Fibroblast of lung (primary cell): ENCODE measurements at regions not wholly inside any gene's neighbourhood (a gene's known extent, or its start where the extent isn't known, plus 50 kb on each side); places are given as distances from the start of the nearest gene placed in this dataset.
"Not testable (repeated sequence)": the region's sequence is repeated elsewhere in the genome, so short reads cannot be mapped to it uniquely, and the experiment has no call there.

Source experiments
- DNase-seq, 2 donors: peaks; one replicate each; pipeline versions ENCODE4 v3.0.0 to v3.0.0-alpha.2; 2010; ENCODE audit warnings: low read depth in 2 of 2
- H2AFZ ChIP-seq: 2 replicates; pipeline ENCODE4 v1.5.1; 2012; ENCODE audit warnings: low read length, control low read depth, inconsistent platforms
- H3K27ac ChIP-seq: 2 replicates; pipeline ENCODE4 v1.5.1; 2011; ENCODE audit warnings: low read length, control low read depth; ENCODE audit not compliant: insufficient read depth
- H3K27me3 ChIP-seq: 2 replicates; pipeline ENCODE4 v1.5.1; 2011; ENCODE audit warnings: mild to moderate bottlenecking, low read length; ENCODE audit not compliant: control insufficient read depth, insufficient read depth
- H3K36me3 ChIP-seq: 2 replicates; pipeline ENCODE4 v1.5.1; 2011; ENCODE audit warnings: low read length; ENCODE audit not compliant: control insufficient read depth, insufficient read depth
- H3K4me1 ChIP-seq: 2 replicates; pipeline ENCODE4 v1.5.1; 2011; ENCODE audit warnings: low read length; ENCODE audit not compliant: control insufficient read depth, insufficient read depth; ENCODE audit errors: extremely low read depth
- H3K4me2 ChIP-seq: 2 replicates; pipeline ENCODE4 v1.5.1; 2011; ENCODE audit warnings: low read length, control low read depth; ENCODE audit not compliant: insufficient read depth; ENCODE audit errors: extremely low read depth
- H3K4me3 ChIP-seq, 4 experiments: fragments of 200-600 bp in 1 of 4; sonication (generic) in 1 of 4; replicated peaks in 1 of 4; 2 replicates each; pipeline ENCODE4 v1.5.1; 2011 to 2016; ENCODE audit warnings: low read length in 4 of 4, low read depth in 3 of 4, mild to moderate bottlenecking in 3 of 4, control low read depth in 2 of 4, inconsistent platforms in 1 of 4, mixed read lengths in 1 of 4; ENCODE audit not compliant: insufficient read depth in 1 of 4; ENCODE audit errors: control extremely low read depth in 1 of 4
- H3K79me2 ChIP-seq: 2 replicates; pipeline ENCODE4 v1.5.1; 2012; ENCODE audit warnings: mild to moderate bottlenecking, low read length, inconsistent platforms; ENCODE audit not compliant: control insufficient read depth, insufficient read depth
- H3K9ac ChIP-seq: 2 replicates; pipeline ENCODE4 v1.5.1; 2011; ENCODE audit warnings: mild to moderate bottlenecking, low read length, control low read depth; ENCODE audit not compliant: insufficient read depth
- H3K9me3 ChIP-seq: 2 replicates; pipeline ENCODE4 v1.5.1; 2012; ENCODE audit warnings: low read depth, low read length; ENCODE audit not compliant: control insufficient read depth, insufficient read depth
- H4K20me1 ChIP-seq: 2 replicates; pipeline ENCODE4 v1.5.1; 2011; ENCODE audit warnings: low read length; ENCODE audit not compliant: control insufficient read depth, insufficient read depth; ENCODE audit errors: extremely low read depth
- EZH2 ChIP-seq: IDR thresholded peaks from 2 replicates; pipeline ENCODE4 v1.5.1; 2012; ENCODE audit warnings: low read length, control low read depth, mild to moderate bottlenecking; ENCODE audit errors: missing control alignments
- TF ChIP-seq, protein P1 (sequence below), 2 donors: IDR thresholded peaks in 1 of 2; conservative IDR thresholded peaks in 1 of 2; 1 replicate in 1 of 2; 2 replicates in 1 of 2; pipeline ENCODE4 v1.5.1; 2011 to 2012; ENCODE audit warnings: low read length in 2 of 2, control low read depth in 1 of 2, inconsistent platforms in 1 of 2, low read depth in 1 of 2, mild to moderate bottlenecking in 1 of 2

DNA sequence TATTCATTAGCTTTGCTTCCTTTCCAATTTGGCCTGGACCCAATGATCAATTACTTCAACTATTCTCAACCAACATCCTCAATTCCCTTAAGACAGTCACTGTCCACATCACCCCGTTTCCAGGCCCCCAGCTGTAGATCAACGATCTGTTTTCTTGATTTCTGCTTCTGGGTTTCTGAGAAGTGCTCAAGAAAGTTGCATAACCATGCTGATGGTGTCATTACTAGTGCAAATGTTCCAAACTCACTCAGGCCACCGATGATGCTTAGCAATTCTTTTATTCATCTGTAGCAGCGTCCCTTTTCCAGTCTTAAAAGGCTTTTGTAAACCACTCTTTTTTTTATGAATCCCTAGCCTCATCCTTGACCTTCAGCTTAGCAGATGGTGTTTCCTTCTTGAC lies 155.8 kb upstream of the PTGFR start:
- Histone ChIP-seq H3K79me2 (no peaks in the 10 kb centered on the region), H3K4me2 (no peak overlapping the region), H3K36me3 (no peaks in the 10 kb centered on the region), H3K4me3 (no peak overlapping the region), H3K9ac (no peak overlapping the region), H2AFZ (no peak overlapping the region), H3K4me1 (peaks cover 13% of the 10 kb centered on the region), H3K9me3 (no peaks in the 10 kb centered on the region), H3K27me3 (no peaks in the 10 kb centered on the region), H4K20me1 (no peaks in the 10 kb centered on the region), H3K27ac (no peak overlapping the region)
- TF ChIP-seq EZH2: no peak
- TF ChIP-seq, protein P1, sequence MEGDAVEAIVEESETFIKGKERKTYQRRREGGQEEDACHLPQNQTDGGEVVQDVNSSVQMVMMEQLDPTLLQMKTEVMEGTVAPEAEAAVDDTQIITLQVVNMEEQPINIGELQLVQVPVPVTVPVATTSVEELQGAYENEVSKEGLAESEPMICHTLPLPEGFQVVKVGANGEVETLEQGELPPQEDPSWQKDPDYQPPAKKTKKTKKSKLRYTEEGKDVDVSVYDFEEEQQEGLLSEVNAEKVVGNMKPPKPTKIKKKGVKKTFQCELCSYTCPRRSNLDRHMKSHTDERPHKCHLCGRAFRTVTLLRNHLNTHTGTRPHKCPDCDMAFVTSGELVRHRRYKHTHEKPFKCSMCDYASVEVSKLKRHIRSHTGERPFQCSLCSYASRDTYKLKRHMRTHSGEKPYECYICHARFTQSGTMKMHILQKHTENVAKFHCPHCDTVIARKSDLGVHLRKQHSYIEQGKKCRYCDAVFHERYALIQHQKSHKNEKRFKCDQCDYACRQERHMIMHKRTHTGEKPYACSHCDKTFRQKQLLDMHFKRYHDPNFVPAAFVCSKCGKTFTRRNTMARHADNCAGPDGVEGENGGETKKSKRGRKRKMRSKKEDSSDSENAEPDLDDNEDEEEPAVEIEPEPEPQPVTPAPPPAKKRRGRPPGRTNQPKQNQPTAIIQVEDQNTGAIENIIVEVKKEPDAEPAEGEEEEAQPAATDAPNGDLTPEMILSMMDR (conservative IDR thresholded peaks at IDR 0.05 in 1 of 2, IDR thresholded peaks at IDR 0.05 in 1 of 2; ENCODE audit: low read depth in 1 of 2, low read length in 2 of 2): no peak
- no peak for DNase-seq

DNA sequence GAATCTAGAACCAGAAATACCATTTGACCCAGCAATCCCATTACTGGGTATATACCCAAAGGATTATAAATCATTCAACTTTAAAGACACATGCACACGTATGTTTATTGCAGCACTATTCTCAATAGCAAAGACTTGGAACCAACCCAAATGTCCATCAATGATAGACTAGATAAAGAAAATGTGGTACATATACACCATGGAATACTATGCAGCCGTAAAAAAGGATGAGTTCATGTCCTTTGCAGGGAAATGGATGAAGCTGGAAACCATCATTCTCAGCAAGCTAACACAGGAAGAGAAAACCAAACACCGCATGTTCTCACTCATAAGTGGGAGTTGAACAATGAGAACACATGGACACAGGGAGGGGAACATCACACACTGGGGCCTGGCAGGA lies 154.0 kb upstream of the PTGFR start:
- not testable (repeated sequence) for H3K27ac ChIP-seq, H3K9me3 ChIP-seq, H2AFZ ChIP-seq, H3K79me2 ChIP-seq, H3K4me3 ChIP-seq, H3K27me3 ChIP-seq, DNase-seq, H4K20me1 ChIP-seq, H3K9ac ChIP-seq, H3K4me2 ChIP-seq, H3K36me3 ChIP-seq
- H3K4me1 ChIP-seq: peaks cover 15% of the 10 kb centered on the region

DNA sequence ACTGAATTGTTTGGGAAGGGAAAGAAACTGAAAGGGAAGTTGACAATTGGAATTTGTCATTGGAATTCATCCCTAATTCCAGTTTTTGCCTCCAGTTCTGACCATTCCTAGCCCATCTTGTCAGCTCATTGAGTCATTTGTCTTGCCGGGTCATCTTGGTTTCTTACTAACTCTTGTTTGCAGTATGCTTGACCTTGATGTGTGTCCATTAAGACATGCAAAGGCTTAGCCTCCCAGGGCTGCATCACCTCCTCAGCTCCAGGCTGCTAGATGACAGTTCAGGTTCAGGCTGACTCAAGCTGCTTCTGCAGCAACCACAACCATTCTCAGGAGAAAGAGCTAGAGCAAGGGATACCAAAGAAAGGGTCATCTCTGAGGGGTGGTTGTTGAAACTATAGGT lies 151.3 kb upstream of the PTGFR start:
- no peaks in the 10 kb centered on the region for H3K27me3 ChIP-seq
- no peak overlapping the region for H3K9ac ChIP-seq
- no peak overlapping the region for H3K4me3 ChIP-seq
- no peaks in the 10 kb centered on the region for H3K79me2 ChIP-seq
- no peaks in the 10 kb centered on the region for H3K9me3 ChIP-seq
- TF ChIP-seq EZH2: no peak
- TF ChIP-seq, protein P1 (conservative IDR thresholded peaks at IDR 0.05 in 1 of 2, IDR thresholded peaks at IDR 0.05 in 1 of 2; ENCODE audit: low read depth in 1 of 2, low read length in 2 of 2): no peak
- peaks cover 15% of the 10 kb centered on the region for H3K4me1 ChIP-seq
- H3K36me3 ChIP-seq: no peaks in the 10 kb centered on the region
- peak overlapping the region; percentile 64 for H3K27ac ChIP-seq
- no peaks in the 10 kb centered on the region for H4K20me1 ChIP-seq
- H2AFZ ChIP-seq: no peak overlapping the region
- peak overlapping the region; percentile 9 for H3K4me2 ChIP-seq
- peak in 1 of 2 donors; percentile 86 for DNase-seq
